OCI-LY1 (cell line): ENCODE measurements at regions not wholly inside any gene's neighbourhood (a gene's known extent, or its start where the extent isn't known, plus 50 kb on each side); places are given as distances from the start of the nearest gene placed in this dataset.

ENCODE experiments used
- EZH2 ChIP-seq: fragments of 200-600 bp; sonication (generic), shearing (Covaris generic); IDR thresholded peaks from 2 replicates; pipeline ENCODE4 v1.8.0; 2017; ENCODE audit warnings: borderline replicate concordance, mixed run types, mild to moderate bottlenecking, antibody characterized with exemption, low read length, moderate library complexity, mixed read lengths
- TF ChIP-seq, protein P1 (sequence below): fragments of 200-600 bp; sonication (generic), shearing (Covaris generic); IDR thresholded peaks from 2 replicates; pipeline ENCODE4 v1.5.1; 2017; ENCODE audit warnings: mild to moderate bottlenecking, antibody characterized with exemption, low read length, moderate library complexity, mixed read lengths

DNA sequence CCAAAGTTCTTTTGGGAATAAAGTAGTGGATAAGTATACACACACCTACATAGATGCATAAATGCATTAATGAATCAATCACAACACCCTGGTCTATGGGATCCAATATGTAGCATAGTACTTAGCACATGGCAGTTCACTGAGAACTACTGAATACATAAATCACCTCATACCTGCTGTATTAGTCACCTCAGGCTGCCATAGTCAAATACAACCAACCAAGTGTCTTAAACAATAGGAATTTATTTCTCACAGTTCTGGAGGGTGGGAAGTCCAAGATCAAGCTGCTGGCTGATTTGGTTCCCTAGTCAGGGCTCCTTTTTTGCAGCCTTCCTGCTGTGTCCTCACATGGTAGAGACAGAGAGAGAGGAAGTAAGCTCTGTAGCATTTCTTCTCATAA, 228.2 kb downstream of the NHLRC3 start:
- TF ChIP-seq, protein P1, sequence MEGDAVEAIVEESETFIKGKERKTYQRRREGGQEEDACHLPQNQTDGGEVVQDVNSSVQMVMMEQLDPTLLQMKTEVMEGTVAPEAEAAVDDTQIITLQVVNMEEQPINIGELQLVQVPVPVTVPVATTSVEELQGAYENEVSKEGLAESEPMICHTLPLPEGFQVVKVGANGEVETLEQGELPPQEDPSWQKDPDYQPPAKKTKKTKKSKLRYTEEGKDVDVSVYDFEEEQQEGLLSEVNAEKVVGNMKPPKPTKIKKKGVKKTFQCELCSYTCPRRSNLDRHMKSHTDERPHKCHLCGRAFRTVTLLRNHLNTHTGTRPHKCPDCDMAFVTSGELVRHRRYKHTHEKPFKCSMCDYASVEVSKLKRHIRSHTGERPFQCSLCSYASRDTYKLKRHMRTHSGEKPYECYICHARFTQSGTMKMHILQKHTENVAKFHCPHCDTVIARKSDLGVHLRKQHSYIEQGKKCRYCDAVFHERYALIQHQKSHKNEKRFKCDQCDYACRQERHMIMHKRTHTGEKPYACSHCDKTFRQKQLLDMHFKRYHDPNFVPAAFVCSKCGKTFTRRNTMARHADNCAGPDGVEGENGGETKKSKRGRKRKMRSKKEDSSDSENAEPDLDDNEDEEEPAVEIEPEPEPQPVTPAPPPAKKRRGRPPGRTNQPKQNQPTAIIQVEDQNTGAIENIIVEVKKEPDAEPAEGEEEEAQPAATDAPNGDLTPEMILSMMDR, result no peak
- no peak for TF ChIP-seq EZH2
